Natural killer cell treated with Interleukin-12 subunit alpha and Interleukin-12 subunit beta and Interleukin-15 and Interleukin-18, amount 100 ng/mL, for 72 hours (primary cell): ENCODE measurements at regions not wholly inside any gene's neighbourhood (a gene's known extent, or its start where the extent isn't known, plus 50 kb on each side); places are given as distances from the start of the nearest gene placed in this dataset.
"Not testable (repeated sequence)": the region's sequence is repeated elsewhere in the genome, so short reads cannot be mapped to it uniquely, and the experiment has no call there.

Experiments used
- ATAC-seq, 2 donors: fragments of 150-1000 bp; cut with Tn5 transposase in 1 of 2; sonication (Bioruptor Pico), chemical (Tn5 transposase) in 1 of 2; 2 replicates each; pipeline ENCODE4 v1.10.0; 2021
- DNase-seq: peaks from one replicate; pipeline ENCODE4 v3.0.0; 2022; ENCODE audit warnings: low spot score
- H3K27ac Mint-ChIP-seq, 2 donors: 1 replicate in 1 of 2; 2 replicates in 1 of 2; pipeline ENCODE4 v1.8.0; 2022; ENCODE audit warnings: mixed read lengths in 2 of 2, mild to moderate bottlenecking in 1 of 2, moderate library complexity in 1 of 2
- H3K27me3 Mint-ChIP-seq, 2 donors: 1 replicate in 1 of 2; 2 replicates in 1 of 2; pipeline ENCODE4 v1.8.0; 2022; ENCODE audit warnings: mixed read lengths in 2 of 2
- H3K36me3 Mint-ChIP-seq: one replicate; pipeline ENCODE4 v1.8.0; 2022; ENCODE audit warnings: mixed read lengths
- H3K4me1 Mint-ChIP-seq, 2 donors: 1 replicate in 1 of 2; 2 replicates in 1 of 2; pipeline ENCODE4 v1.8.0; 2022; ENCODE audit warnings: low read depth in 2 of 2, mixed read lengths in 2 of 2, mild to moderate bottlenecking in 1 of 2
- H3K4me3 Mint-ChIP-seq: one replicate; pipeline ENCODE4 v1.8.0; 2022; ENCODE audit warnings: mixed read lengths
- H3K9me3 Mint-ChIP-seq: 2 replicates; pipeline ENCODE4 v1.8.0; 2022; ENCODE audit warnings: mixed read lengths

DNA sequence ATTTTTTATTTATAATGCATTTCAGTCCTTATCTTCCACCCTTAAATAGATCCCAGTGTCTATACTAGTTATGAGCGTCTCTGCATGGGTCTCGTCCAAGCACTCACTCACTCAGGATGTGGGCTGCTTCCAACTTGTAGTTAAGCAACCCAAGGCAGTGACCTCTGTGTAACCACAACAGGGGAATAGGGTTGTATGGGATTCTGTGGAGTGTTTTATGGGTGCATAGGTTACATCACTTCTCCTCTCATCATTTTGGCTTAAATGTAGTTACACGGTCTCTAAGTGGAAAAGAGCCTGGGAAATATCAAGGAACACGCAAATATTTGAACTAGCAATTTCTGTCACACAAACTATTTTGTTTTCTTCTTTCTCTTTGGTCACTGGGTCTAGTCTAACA lies 931.0 kb downstream of the STIM2 start:
- Mint-ChIP-seq H3K4me1 (no peaks in the 10 kb centered on the region), H3K36me3 (no peaks in the 10 kb centered on the region), H3K9me3 (peaks cover 12% of the 10 kb centered on the region), H3K27ac (no peak overlapping the region), H3K4me3 (no peak overlapping the region), H3K27me3 (no peaks in the 10 kb centered on the region)
- ATAC-seq = no peak
- DNase-seq = no peak

DNA sequence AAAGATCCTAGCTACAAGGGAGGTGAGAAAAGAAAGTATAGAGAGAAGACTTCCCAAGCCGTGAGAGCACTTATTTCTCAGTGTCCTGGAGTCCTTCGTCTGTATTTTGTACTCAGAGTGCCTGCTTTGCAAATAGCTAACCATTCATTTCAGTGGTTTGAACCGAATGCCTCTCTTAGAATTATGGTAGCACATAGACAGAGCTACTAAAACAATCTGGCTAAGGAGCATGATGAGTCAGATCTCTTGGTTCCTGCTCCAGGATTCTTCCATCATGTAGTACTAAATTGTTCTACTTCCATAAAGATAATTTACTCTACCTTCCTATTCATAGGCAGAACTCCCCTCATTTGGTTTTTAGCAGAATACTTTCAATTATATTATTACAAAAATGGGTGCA lies 946.6 kb downstream of the STIM2 start:
- no peaks in the 10 kb centered on the region for H3K27me3 Mint-ChIP-seq
- no peak overlapping the region for H3K27ac Mint-ChIP-seq
- peaks cover 13% of the 10 kb centered on the region for H3K36me3 Mint-ChIP-seq
- ATAC-seq (no peak), DNase-seq (no peak)
- peaks cover 23% of the 10 kb centered on the region for H3K9me3 Mint-ChIP-seq
- H3K4me1 Mint-ChIP-seq = no peaks in the 10 kb centered on the region
- H3K4me3 Mint-ChIP-seq = no peak overlapping the region

- Mint-ChIP-seq H3K27me3 (no peaks in the 10 kb centered on the region), H3K9me3 (peaks cover 23% of the 10 kb centered on the region), H3K27ac (no peak overlapping the region), H3K4me1 (no peaks in the 10 kb centered on the region), H3K4me3 (no peak overlapping the region), H3K36me3 (peaks cover 17% of the 10 kb centered on the region)
- DNase-seq (no peak), ATAC-seq (no peak)
Measured at GRCh38 chr4:27811948-27812347, 951.3 kb downstream of the STIM2 start.

- H3K4me1 Mint-ChIP-seq, H3K27ac Mint-ChIP-seq, H3K4me3 Mint-ChIP-seq, ATAC-seq, H3K27me3 Mint-ChIP-seq, DNase-seq: not testable (repeated sequence)
- Mint-ChIP-seq H3K9me3 (peaks cover 26% of the 10 kb centered on the region), H3K36me3 (peaks cover 17% of the 10 kb centered on the region)
Measured at GRCh38 chr4:27813226-27813625, 952.6 kb downstream of the STIM2 start.

- Mint-ChIP-seq H3K36me3 (peaks cover 14% of the 10 kb centered on the region), H3K9me3 (peaks cover 21% of the 10 kb centered on the region)
- ATAC-seq, H3K27ac Mint-ChIP-seq, H3K4me1 Mint-ChIP-seq, DNase-seq, H3K4me3 Mint-ChIP-seq, H3K27me3 Mint-ChIP-seq: not testable (repeated sequence)
Measured at GRCh38 chr4:27813699-27814425, 953.2 kb downstream of the STIM2 start.

DNA sequence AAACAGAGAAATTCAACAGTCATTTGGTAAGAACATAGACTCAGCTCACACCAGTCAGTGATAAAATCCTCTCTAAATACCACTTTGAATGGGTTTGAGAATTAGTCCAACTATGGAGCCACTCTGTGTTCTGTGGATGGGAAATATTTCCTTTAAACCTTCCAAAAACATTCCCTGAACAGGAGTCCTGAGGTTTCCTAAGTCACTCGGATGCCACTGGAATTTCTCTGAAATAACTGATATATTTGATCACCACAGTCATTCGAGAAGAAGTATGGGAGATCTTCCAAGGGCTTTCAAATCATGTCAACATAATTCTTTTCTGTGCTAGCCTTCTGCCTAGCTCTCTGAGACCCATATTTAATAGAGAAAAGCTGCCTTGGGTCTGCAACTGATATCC lies 958.6 kb downstream of the STIM2 start:
- DNase-seq = no peak
- Mint-ChIP-seq H3K27ac (no peak overlapping the region), H3K4me3 (no peak overlapping the region), H3K4me1 (no peaks in the 10 kb centered on the region), H3K36me3 (peaks cover 1% of the 10 kb centered on the region), H3K9me3 (peaks cover 7% of the 10 kb centered on the region), H3K27me3 (no peaks in the 10 kb centered on the region)
- ATAC-seq = no peak

- Mint-ChIP-seq H3K36me3 (no peaks in the 10 kb centered on the region), H3K27ac (no peak overlapping the region), H3K27me3 (no peaks in the 10 kb centered on the region), H3K9me3 (peaks cover 3% of the 10 kb centered on the region), H3K4me1 (no peaks in the 10 kb centered on the region), H3K4me3 (no peak overlapping the region)
- DNase-seq = no peak
- ATAC-seq = no peak
Measured at GRCh38 chr4:27828843-27829242, 968.2 kb downstream of the STIM2 start.

- Mint-ChIP-seq H3K27ac (no peak overlapping the region), H3K4me3 (no peak overlapping the region), H3K36me3 (no peaks in the 10 kb centered on the region), H3K4me1 (no peaks in the 10 kb centered on the region), H3K9me3 (peaks cover 6% of the 10 kb centered on the region), H3K27me3 (no peaks in the 10 kb centered on the region)
- no peak for ATAC-seq
- no peak for DNase-seq
Measured at GRCh38 chr4:27830251-27830650, 969.6 kb downstream of the STIM2 start.

GRCh38 chr4:27835851-27836250 lies 975.2 kb downstream of the STIM2 start:
- H3K27ac Mint-ChIP-seq = no peak overlapping the region
- no peaks in the 10 kb centered on the region for H3K36me3 Mint-ChIP-seq
- no peak for ATAC-seq
- no peak for DNase-seq
- H3K4me1 Mint-ChIP-seq = no peaks in the 10 kb centered on the region
- H3K9me3 Mint-ChIP-seq = peaks cover 13% of the 10 kb centered on the region
- H3K27me3 Mint-ChIP-seq = no peaks in the 10 kb centered on the region
- H3K4me3 Mint-ChIP-seq = no peak overlapping the region

DNA sequence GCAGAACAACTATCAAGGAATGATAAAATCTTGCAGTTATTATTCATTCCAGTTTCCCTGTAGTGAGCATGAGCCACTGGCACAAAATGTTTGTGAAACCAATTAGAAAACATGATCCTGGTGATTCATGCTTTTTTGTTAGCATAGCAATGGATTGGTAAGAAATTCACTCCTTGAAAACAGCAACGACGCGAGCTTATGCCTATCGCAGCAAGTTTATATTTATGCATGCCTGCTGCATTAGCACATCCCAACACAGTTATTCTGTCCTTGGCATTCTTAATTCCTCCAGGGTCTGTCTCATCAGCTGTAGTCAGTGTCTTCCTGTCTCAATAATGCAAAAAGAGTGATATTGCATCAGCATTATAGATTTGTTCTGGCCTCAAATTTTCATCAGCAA lies 975.9 kb downstream of the STIM2 start:
- Mint-ChIP-seq H3K36me3 (no peaks in the 10 kb centered on the region), H3K4me1 (no peaks in the 10 kb centered on the region), H3K27ac (no peak overlapping the region), H3K4me3 (no peak overlapping the region), H3K27me3 (no peaks in the 10 kb centered on the region), H3K9me3 (peaks cover 13% of the 10 kb centered on the region)
- ATAC-seq (no peak), DNase-seq (no peak)

GRCh38 chr4:27843776-27844175 lies 983.1 kb downstream of the STIM2 start:
- Mint-ChIP-seq H3K4me1 (no peaks in the 10 kb centered on the region), H3K27me3 (no peaks in the 10 kb centered on the region), H3K36me3 (no peaks in the 10 kb centered on the region), H3K27ac (no peak overlapping the region), H3K4me3 (no peak overlapping the region), H3K9me3 (no peaks in the 10 kb centered on the region)
- DNase-seq = no peak
- no peak for ATAC-seq

GRCh38 chr4:27844376-27844775 lies 983.7 kb downstream of the STIM2 start:
- no peak overlapping the region for H3K4me3 Mint-ChIP-seq
- DNase-seq (no peak), ATAC-seq (no peak)
- H3K27ac Mint-ChIP-seq = no peak overlapping the region
- H3K27me3 Mint-ChIP-seq = no peaks in the 10 kb centered on the region
- H3K9me3 Mint-ChIP-seq = peaks cover 4% of the 10 kb centered on the region
- H3K4me1 Mint-ChIP-seq = no peaks in the 10 kb centered on the region
- H3K36me3 Mint-ChIP-seq = no peaks in the 10 kb centered on the region

DNA sequence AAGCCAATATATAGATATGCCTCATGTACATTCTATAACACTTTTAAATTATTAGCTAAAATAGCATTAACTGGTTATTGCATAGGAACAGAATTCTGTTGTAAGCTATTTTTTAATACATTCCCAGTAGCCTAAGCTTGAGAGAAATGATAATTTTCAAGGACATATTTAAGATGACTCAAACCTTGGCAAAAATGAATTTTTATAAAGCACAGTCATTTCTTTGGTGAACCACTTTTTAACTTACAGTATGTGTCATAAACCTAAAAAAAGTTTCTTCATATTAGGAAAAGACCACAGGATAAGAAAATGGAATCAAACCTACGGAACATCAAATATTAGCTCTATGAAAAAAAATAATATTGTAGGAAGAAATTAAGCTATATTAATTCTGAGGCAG lies 986.3 kb downstream of the STIM2 start:
- ATAC-seq (no peak), DNase-seq (no peak)
- no peak overlapping the region for H3K27ac Mint-ChIP-seq
- H3K27me3 Mint-ChIP-seq = no peaks in the 10 kb centered on the region
- H3K36me3 Mint-ChIP-seq = no peaks in the 10 kb centered on the region
- peaks cover 4% of the 10 kb centered on the region for H3K9me3 Mint-ChIP-seq
- H3K4me1 Mint-ChIP-seq = no peaks in the 10 kb centered on the region
- H3K4me3 Mint-ChIP-seq = no peak overlapping the region

DNA sequence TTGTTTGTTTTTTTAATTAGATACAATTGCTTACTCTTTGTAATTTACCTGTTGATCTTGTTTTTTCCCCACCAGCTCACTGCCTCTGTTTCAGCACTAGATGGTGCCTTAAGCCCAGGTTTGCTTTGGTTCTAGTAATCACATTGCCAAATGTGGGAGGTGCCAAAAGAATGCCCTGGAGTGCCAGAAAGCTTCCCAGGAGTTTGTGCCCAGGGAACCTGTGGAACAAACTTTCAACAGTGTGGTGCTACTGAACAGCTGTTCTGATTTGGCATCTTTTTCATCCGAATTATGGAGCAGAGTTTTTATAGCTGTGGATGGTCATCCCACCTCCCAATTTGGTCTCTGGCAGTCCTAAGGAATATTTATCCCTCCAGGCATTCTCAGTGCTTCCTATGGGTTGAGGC lies 1000.7 kb downstream of the STIM2 start:
- Mint-ChIP-seq H3K4me1 (no peaks in the 10 kb centered on the region), H3K4me3 (no peak overlapping the region), H3K36me3 (no peaks in the 10 kb centered on the region), H3K9me3 (peaks cover 6% of the 10 kb centered on the region), H3K27me3 (no peaks in the 10 kb centered on the region), H3K27ac (no peak overlapping the region)
- ATAC-seq (no peak), DNase-seq (no peak)

- Mint-ChIP-seq H3K9me3 (peaks cover 8% of the 10 kb centered on the region), H3K4me1 (no peaks in the 10 kb centered on the region), H3K27ac (no peak overlapping the region), H3K27me3 (no peaks in the 10 kb centered on the region), H3K36me3 (no peaks in the 10 kb centered on the region), H3K4me3 (no peak overlapping the region)
- ATAC-seq (no peak), DNase-seq (no peak)
Measured at GRCh38 chr4:27861802-27862201, 1001.2 kb downstream of the STIM2 start.
